Osteoblast (primary cell): ENCODE measurements at regions not wholly inside any gene's neighbourhood (a gene's known extent, or its start where the extent isn't known, plus 50 kb on each side); places are given as distances from the start of the nearest gene placed in this dataset.

Experiments used
- DNase-seq: peaks from one replicate; pipeline ENCODE4 v3.0.0; 2011; ENCODE audit warnings: low spot score, mixed read lengths; ENCODE audit not compliant: insufficient read length; ENCODE audit errors: missing footprints
- H2AFZ ChIP-seq: 2 replicates; pipeline ENCODE4 v1.6.0; 2011; ENCODE audit warnings: mild to moderate bottlenecking, low read length
- H3K27ac ChIP-seq: 2 replicates; pipeline ENCODE4 v1.5.1; 2011; ENCODE audit warnings: mild to moderate bottlenecking, low read depth, low read length, moderate library complexity
- H3K27me3 ChIP-seq: 2 replicates; pipeline ENCODE4 v1.6.0; 2012; ENCODE audit warnings: mild to moderate bottlenecking, control low read depth, inconsistent platforms, low read length, moderate library complexity; ENCODE audit not compliant: insufficient read depth
- H3K36me3 ChIP-seq: 2 replicates; pipeline ENCODE4 v1.5.1; 2011; ENCODE audit warnings: mild to moderate bottlenecking, low read length, control low read depth, moderate library complexity; ENCODE audit not compliant: insufficient read depth
- H3K4me1 ChIP-seq: 2 replicates; pipeline ENCODE4 v1.5.1; 2011; ENCODE audit warnings: mild to moderate bottlenecking, low read length, control low read depth, moderate library complexity; ENCODE audit not compliant: insufficient read depth
- H3K4me2 ChIP-seq: 2 replicates; pipeline ENCODE4 v1.6.0; 2011; ENCODE audit warnings: mild to moderate bottlenecking, low read length; ENCODE audit not compliant: insufficient read depth
- H3K4me3 ChIP-seq: fragments of 200-600 bp; sonication (generic); 3 replicates; pipeline ENCODE4 v1.5.1; 2012; ENCODE audit warnings: mild to moderate bottlenecking, low read length, inconsistent platforms; ENCODE audit not compliant: insufficient read depth
- H3K79me2 ChIP-seq: 2 replicates; pipeline ENCODE4 v1.6.0; 2012; ENCODE audit warnings: mild to moderate bottlenecking, low read length, control low read depth, inconsistent platforms; ENCODE audit not compliant: insufficient read depth
- H3K9me3 ChIP-seq: 2 replicates; pipeline ENCODE4 v1.5.1; 2011; ENCODE audit warnings: low read depth, low read length, control low read depth
- H4K20me1 ChIP-seq: 2 replicates; pipeline ENCODE4 v1.6.0; 2012; ENCODE audit warnings: mild to moderate bottlenecking, low read length, control low read depth; ENCODE audit not compliant: insufficient read depth
- CTCF ChIP-seq: IDR thresholded peaks from 2 replicates; pipeline ENCODE4 v1.5.1; 2011; ENCODE audit warnings: mild to moderate bottlenecking, low read depth, low read length, moderate library complexity; ENCODE audit errors: extremely low read depth

GRCh38 chr3:153753035-153753434, 368.2 kb upstream of the ARHGEF26 start:
- Histone ChIP-seq H3K36me3 (no peaks in the 10 kb centered on the region), H3K9me3 (no peaks in the 10 kb centered on the region), H4K20me1 (no peaks in the 10 kb centered on the region), H3K79me2 (no peaks in the 10 kb centered on the region), H3K4me1 (no peaks in the 10 kb centered on the region), H3K27ac (no peak overlapping the region), H3K4me2 (no peak overlapping the region), H2AFZ (no peak overlapping the region), H3K4me3 (no peak overlapping the region), H3K27me3 (no peaks in the 10 kb centered on the region)
- no peak for TF ChIP-seq CTCF
- DNase-seq, result no peak

- Histone ChIP-seq H3K4me1 (no peaks in the 10 kb centered on the region), H3K9me3 (no peaks in the 10 kb centered on the region), H3K27ac (no peak overlapping the region), H4K20me1 (no peaks in the 10 kb centered on the region), H3K4me2 (no peak overlapping the region), H3K36me3 (no peaks in the 10 kb centered on the region), H2AFZ (no peak overlapping the region), H3K27me3 (no peaks in the 10 kb centered on the region), H3K79me2 (no peaks in the 10 kb centered on the region), H3K4me3 (no peak overlapping the region)
- TF ChIP-seq CTCF, result no peak
- DNase-seq, result peak; percentile 61
Measured at GRCh38 chr3:153756816-153757215, 364.4 kb upstream of the ARHGEF26 start.

GRCh38 chr3:153757839-153758238, 363.4 kb upstream of the ARHGEF26 start:
- Histone ChIP-seq H2AFZ (no peak overlapping the region), H3K4me3 (no peak overlapping the region), H3K36me3 (no peaks in the 10 kb centered on the region), H3K4me2 (no peak overlapping the region), H3K4me1 (no peaks in the 10 kb centered on the region), H3K27me3 (no peaks in the 10 kb centered on the region), H3K27ac (no peak overlapping the region), H3K79me2 (no peaks in the 10 kb centered on the region), H4K20me1 (no peaks in the 10 kb centered on the region), H3K9me3 (no peaks in the 10 kb centered on the region)
- peak; percentile 51 for DNase-seq
- TF ChIP-seq CTCF, result no peak

GRCh38 chr3:153760948-153761347, 360.2 kb upstream of the ARHGEF26 start:
- Histone ChIP-seq H3K79me2 (no peaks in the 10 kb centered on the region), H3K27ac (no peak overlapping the region), H4K20me1 (no peaks in the 10 kb centered on the region), H3K27me3 (no peaks in the 10 kb centered on the region), H3K4me1 (no peaks in the 10 kb centered on the region), H2AFZ (no peak overlapping the region), H3K4me2 (no peak overlapping the region), H3K36me3 (no peaks in the 10 kb centered on the region), H3K4me3 (no peak overlapping the region), H3K9me3 (no peaks in the 10 kb centered on the region)
- no peak for TF ChIP-seq CTCF
- DNase-seq, result no peak
